ENCODE measurements at regions not wholly inside any gene's neighbourhood (a gene's known extent, or its start where the extent isn't known, plus 50 kb on each side); places are given as distances from the start of the nearest gene placed in this dataset.
"Not testable (repeated sequence)": the region's sequence is repeated elsewhere in the genome, so short reads cannot be mapped to it uniquely, and the experiment has no call there.

- intact Hi-C loops (cut with DNase I) = no loop called here
- no peak for DNase-seq (ENCODE audit: missing footprints)
- no peak for ATAC-seq
Observed at GRCh38 chr2:83229443-83229842, 1229.6 kb downstream of the SUCLG1 start.

- ATAC-seq = no peak
Observed at GRCh38 chr2:83224591-83225200, 1234.4 kb downstream of the SUCLG1 start.

GRCh38 chr2:83221258-83221657 lies 1237.8 kb downstream of the SUCLG1 start:
- intact Hi-C loops (cut with DNase I) = no loop called here
- no peak for DNase-seq (ENCODE audit: missing footprints)
- ATAC-seq = no peak

More at GRCh38 chr2:83224591-83225200, 1234.4 kb downstream of the SUCLG1 start:
- intact Hi-C loops (cut with DNase I) = no loop called here
- DNase-seq (ENCODE audit: missing footprints) = no peak

- ATAC-seq = no peak
Observed at GRCh38 chr2:83217854-83218253, 1241.2 kb downstream of the SUCLG1 start.

GRCh38 chr2:83196225-83196624 lies 1262.9 kb downstream of the SUCLG1 start:
- intact Hi-C loops (cut with DNase I) = no loop called here
- ATAC-seq (peak; percentile 8), DNase-seq (ENCODE audit: missing footprints) (no peak)

More at GRCh38 chr2:83217854-83218253, 1241.2 kb downstream of the SUCLG1 start:
- intact Hi-C loops (cut with DNase I) = no loop called here
- DNase-seq (ENCODE audit: missing footprints) = no peak

- intact Hi-C loops (cut with DNase I) = no loop called here
- no peak for DNase-seq (ENCODE audit: missing footprints)
- ATAC-seq = no peak
Observed at GRCh38 chr2:83191316-83191715, 1267.8 kb downstream of the SUCLG1 start.

GRCh38 chr2:83186105-83186760 lies 1272.8 kb downstream of the SUCLG1 start:
- intact Hi-C loops (cut with DNase I) = no loop called here
- ATAC-seq (no peak), DNase-seq (ENCODE audit: missing footprints) (no peak)

GRCh38 chr2:83180862-83181530 lies 1278.1 kb downstream of the SUCLG1 start:
- intact Hi-C loops (cut with DNase I); DNase-seq (ENCODE audit: missing footprints); ATAC-seq: not testable (repeated sequence)

GRCh38 chr2:83176539-83176938 lies 1282.5 kb downstream of the SUCLG1 start:
- intact Hi-C loops (cut with DNase I) = no loop called here
- ATAC-seq (no peak), DNase-seq (ENCODE audit: missing footprints) (no peak)

- ATAC-seq (no peak), DNase-seq (ENCODE audit: missing footprints) (no peak)
- intact Hi-C loops (cut with DNase I) = no loop called here
Observed at GRCh38 chr2:83172841-83173240, 1286.2 kb downstream of the SUCLG1 start.

GRCh38 chr2:83168377-83168776 lies 1290.7 kb downstream of the SUCLG1 start:
- no peak for ATAC-seq
- no peak for DNase-seq (ENCODE audit: missing footprints)
- intact Hi-C loops (cut with DNase I) = no loop called here

GRCh38 chr2:83162421-83162820 lies 1296.7 kb downstream of the SUCLG1 start:
- ATAC-seq (no peak), DNase-seq (ENCODE audit: missing footprints) (no peak)
- intact Hi-C loops (cut with DNase I) = no loop called here

- intact Hi-C loops (cut with DNase I) = no loop called here
- ATAC-seq = no peak
Observed at GRCh38 chr2:83160571-83160970, 1298.5 kb downstream of the SUCLG1 start.

GRCh38 chr2:83155826-83156225 lies 1303.3 kb downstream of the SUCLG1 start:
- ATAC-seq (no peak), DNase-seq (ENCODE audit: missing footprints) (no peak)
- intact Hi-C loops (cut with DNase I) = no loop called here

More at GRCh38 chr2:83160571-83160970, 1298.5 kb downstream of the SUCLG1 start:
- no peak for DNase-seq (ENCODE audit: missing footprints)

- DNase-seq (ENCODE audit: missing footprints) = no peak
- intact Hi-C loops (cut with DNase I) = no loop called here
- ATAC-seq = no peak
Observed at GRCh38 chr2:83143946-83144345, 1315.1 kb downstream of the SUCLG1 start.

GRCh38 chr2:83142934-83143333 lies 1316.1 kb downstream of the SUCLG1 start:
- no peak for ATAC-seq
- intact Hi-C loops (cut with DNase I) = no loop called here
- no peak for DNase-seq (ENCODE audit: missing footprints)

GRCh38 chr2:83115606-83116005 lies 1343.5 kb downstream of the SUCLG1 start:
- DNase-seq (ENCODE audit: missing footprints) (no peak), ATAC-seq (no peak)
- intact Hi-C loops (cut with DNase I) = no loop called here

- intact Hi-C loops (cut with DNase I) = no loop called here
- DNase-seq (ENCODE audit: missing footprints) = no peak
- ATAC-seq = no peak
Observed at GRCh38 chr2:83115155-83115554, 1343.9 kb downstream of the SUCLG1 start.

- ATAC-seq (no peak), DNase-seq (ENCODE audit: missing footprints) (no peak)
- intact Hi-C loops (cut with DNase I) = no loop called here
Observed at GRCh38 chr2:83113953-83114352, 1345.1 kb downstream of the SUCLG1 start.

GRCh38 chr2:83112858-83113257 lies 1346.2 kb downstream of the SUCLG1 start:
- DNase-seq (ENCODE audit: missing footprints) (no peak), ATAC-seq (no peak)
- intact Hi-C loops (cut with DNase I) = no loop called here
